PFSK-1 (cell line): ENCODE measurements at regions not wholly inside any gene's neighbourhood (a gene's known extent, or its start where the extent isn't known, plus 50 kb on each side); places are given as distances from the start of the nearest gene placed in this dataset.

Experiments used
- POLR2AphosphoS5 ChIP-seq: IDR thresholded peaks from 2 replicates; pipeline ENCODE4 v1.6.1; 2012; ENCODE audit warnings: low read depth, mild to moderate bottlenecking, control low read depth, low read length, moderate library complexity
- REST ChIP-seq, 2 experiments: IDR thresholded peaks; 2 replicates each; pipeline versions ENCODE4 v1.6.1 to v1.8.0; 2011 to 2012; ENCODE audit warnings: low read depth in 2 of 2, low read length in 2 of 2, control low read depth in 1 of 2, inconsistent platforms in 1 of 2, mild to moderate bottlenecking in 1 of 2, moderate library complexity in 1 of 2; ENCODE audit not compliant: insufficient read depth in 1 of 2

- TF ChIP-seq REST (IDR thresholded peaks at IDR 0.05; ENCODE audit: insufficient read depth in 1 of 2, low read depth in 2 of 2, low read length in 2 of 2) (no peak), POLR2AphosphoS5 (no peak)
Observed at GRCh38 chr3:24965706-24966385, 462.2 kb upstream of the RARB start.
